Small intestine (tissue), 7 donors: ENCODE measurements at regions not wholly inside any gene's neighbourhood (a gene's known extent, or its start where the extent isn't known, plus 50 kb on each side); places are given as distances from the start of the nearest gene placed in this dataset.
A peak's percentile ranks its signal among the peaks of the same experiment; 100 is the strongest.

Experiments used
- DNase-seq, 2 donors: peaks; one replicate each; pipeline versions ENCODE4 v3.0.0 to v3.0.0-alpha.2; 2013
- FAIRE-seq: peaks from 2 replicates; lab custom pipeline; 2012; peaks lifted over from hg19 to GRCh38; lab: Jason Lieb, UNC
- H3K27ac ChIP-seq, 3 donors: one replicate each; pipeline ENCODE4 v1.5.1; 2013; ENCODE audit warnings: low read length in 2 of 3, mild to moderate bottlenecking in 2 of 3, control low read depth in 1 of 3, inconsistent platforms in 1 of 3, low read depth in 1 of 3, moderate library complexity in 1 of 3
- H3K27me3 ChIP-seq, 3 donors: one replicate each; pipeline ENCODE4 v1.6.1; 2013; ENCODE audit warnings: low read length in 3 of 3, inconsistent platforms in 1 of 3; ENCODE audit not compliant: control insufficient read depth in 3 of 3, insufficient read depth in 3 of 3
- H3K36me3 ChIP-seq, 3 donors: one replicate each; pipeline ENCODE4 v1.6.1; 2013; ENCODE audit warnings: low read length in 3 of 3, inconsistent platforms in 1 of 3, low read depth in 1 of 3, mild to moderate bottlenecking in 1 of 3, moderate library complexity in 1 of 3; ENCODE audit not compliant: control insufficient read depth in 3 of 3, insufficient read depth in 2 of 3
- H3K4me1 ChIP-seq, 3 donors: one replicate each; pipeline ENCODE4 v1.6.1; 2013; ENCODE audit warnings: low read length in 2 of 3, inconsistent platforms in 1 of 3, low read depth in 1 of 3, mild to moderate bottlenecking in 1 of 3, moderate library complexity in 1 of 3; ENCODE audit not compliant: control insufficient read depth in 3 of 3, insufficient read depth in 2 of 3
- H3K4me3 ChIP-seq, 3 donors: one replicate each; pipeline ENCODE4 v1.5.1; 2013; ENCODE audit warnings: low read length in 3 of 3, control low read depth in 1 of 3, inconsistent platforms in 1 of 3, low read depth in 1 of 3, mild to moderate bottlenecking in 1 of 3, moderate library complexity in 1 of 3
- H3K9me3 ChIP-seq, 2 donors: one replicate each; pipeline ENCODE4 v1.6.1; 2013; ENCODE audit warnings: low read depth in 1 of 2, low read length in 1 of 2; ENCODE audit not compliant: control insufficient read depth in 2 of 2, insufficient read depth in 1 of 2
- WGBS, 3 donors: extraction: QIAGEN DNeasy Blood & Tissue Kit; methylation state at CpG; one replicate each; pipeline ENCODE4 v1.1.7; 2013; 5-methylcytosine and 5-hydroxymethylcytosine counted together
- donor health status: healthy with polysubstance abuse.
- donor health status: control.
- donor health status: control.
- donor health status: Bipolar disorder and iron deficiency.
- donor health status: healthy.

- no peak for FAIRE-seq
Measured at GRCh38 chr9:88926781-88927505, 64.3 kb upstream of the S1PR3 start.

GRCh38 chr9:88927510-88927909 lies 63.8 kb upstream of the S1PR3 start:
- WGBS, 3 donors: 48 to 62% (median 58%) methylated on average over 3 of the region's 3 CpGs
- H3K36me3 ChIP-seq: no peaks in the 10 kb centered on the region
- H3K27me3 ChIP-seq: peaks cover 0 to 3% (median 0%) of the 10 kb centered on the region in 3 donors
- H3K9me3 ChIP-seq: peaks cover 0 to 6% of the 10 kb centered on the region in 2 donors
- no peaks in the 10 kb centered on the region for H3K4me1 ChIP-seq
- no peak overlapping the region for H3K27ac ChIP-seq
- FAIRE-seq (no peak), DNase-seq (no peak)
- no peak overlapping the region for H3K4me3 ChIP-seq

More at GRCh38 chr9:88926781-88927505, 64.3 kb upstream of the S1PR3 start:
- Histone ChIP-seq H3K4me1 (no peaks in the 10 kb centered on the region), H3K36me3 (no peaks in the 10 kb centered on the region), H3K27ac (no peak overlapping the region), H3K4me3 (no peak overlapping the region), H3K27me3 (no peaks in the 10 kb centered on the region), H3K9me3 (peaks cover 0 to 6% of the 10 kb centered on the region in 2 donors)
- WGBS, 3 donors: 79 to 91% (median 84%) methylated on average over 5 of the region's 5 CpGs
- DNase-seq: no peak

- H3K27me3 ChIP-seq: peaks cover 0 to 3% (median 0%) of the 10 kb centered on the region in 3 donors
- no peaks in the 10 kb centered on the region for H3K36me3 ChIP-seq
- FAIRE-seq (no peak), DNase-seq (no peak)
- no peak overlapping the region for H3K27ac ChIP-seq
- H3K9me3 ChIP-seq: peaks cover 0 to 6% of the 10 kb centered on the region in 2 donors
- no peak overlapping the region for H3K4me3 ChIP-seq
- WGBS, 3 donors: 78 to 91% (median 86%) methylated on average over 3 of the region's 3 CpGs
- no peaks in the 10 kb centered on the region for H3K4me1 ChIP-seq
Measured at GRCh38 chr9:88930716-88931115, 60.6 kb upstream of the S1PR3 start.

- H3K4me3 ChIP-seq: no peak overlapping the region
- no peaks in the 10 kb centered on the region for H3K36me3 ChIP-seq
- H3K4me1 ChIP-seq: no peaks in the 10 kb centered on the region
- peaks cover 0 to 6% of the 10 kb centered on the region in 2 donors for H3K9me3 ChIP-seq
- H3K27ac ChIP-seq: no peak overlapping the region
- peaks cover 0 to 3% (median 0%) of the 10 kb centered on the region in 3 donors for H3K27me3 ChIP-seq
- no peak for FAIRE-seq
- 87 to 97% (median 96%) methylated on average over 13 of the region's 13 CpGs for WGBS, 3 donors
- no peak for DNase-seq
Measured at GRCh38 chr9:88932766-88933165, 58.5 kb upstream of the S1PR3 start.

DNA sequence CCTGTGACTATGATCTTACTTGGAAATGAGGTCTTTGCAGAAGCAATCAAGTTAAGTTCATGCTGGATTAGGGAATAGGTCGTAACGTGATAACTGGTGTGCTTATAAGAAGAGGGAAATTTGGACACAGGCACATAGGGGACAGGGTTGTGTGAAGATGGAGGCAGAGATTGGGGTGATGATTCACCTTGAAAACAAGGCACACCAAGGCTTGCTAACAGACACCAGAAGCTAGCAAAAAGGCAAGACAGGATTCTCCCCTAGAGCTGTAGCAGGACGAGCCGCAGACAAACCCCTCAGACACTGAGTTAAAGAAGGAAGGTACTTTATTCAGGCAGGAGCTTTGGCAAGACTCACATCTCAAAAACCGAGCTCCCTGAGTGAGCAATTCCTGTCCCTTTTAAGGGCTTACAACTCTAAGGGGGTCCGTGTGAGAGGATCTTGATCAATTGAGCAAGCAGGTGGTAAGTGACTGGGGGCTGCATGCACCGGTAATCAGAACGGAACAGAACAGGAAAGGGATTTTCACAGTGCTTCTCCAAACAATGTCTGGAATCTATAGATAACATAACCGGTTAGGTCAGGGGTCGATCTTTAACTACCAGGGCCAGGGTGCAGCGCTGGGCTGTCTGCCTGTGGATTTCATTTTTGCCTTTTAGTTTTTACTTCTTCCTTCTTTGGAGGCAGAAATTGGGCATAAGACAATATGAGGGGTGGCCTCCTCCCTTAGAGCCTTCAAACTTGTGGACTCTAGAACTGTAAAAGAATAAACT lies 57.5 kb upstream of the S1PR3 start:
- Histone ChIP-seq H3K4me1 (no peaks in the 10 kb centered on the region), H3K4me3 (no peak overlapping the region), H3K9me3 (peaks cover 0 to 6% of the 10 kb centered on the region in 2 donors), H3K27me3 (peaks cover 0 to 3% (median 0%) of the 10 kb centered on the region in 3 donors), H3K27ac (no peak overlapping the region), H3K36me3 (no peaks in the 10 kb centered on the region)
- FAIRE-seq (no peak), DNase-seq (peak in 1 of 2 donors; percentile 20)
- 26 to 56% (median 40%) methylated on average over 11 of the region's 11 CpGs for WGBS, 3 donors

DNA sequence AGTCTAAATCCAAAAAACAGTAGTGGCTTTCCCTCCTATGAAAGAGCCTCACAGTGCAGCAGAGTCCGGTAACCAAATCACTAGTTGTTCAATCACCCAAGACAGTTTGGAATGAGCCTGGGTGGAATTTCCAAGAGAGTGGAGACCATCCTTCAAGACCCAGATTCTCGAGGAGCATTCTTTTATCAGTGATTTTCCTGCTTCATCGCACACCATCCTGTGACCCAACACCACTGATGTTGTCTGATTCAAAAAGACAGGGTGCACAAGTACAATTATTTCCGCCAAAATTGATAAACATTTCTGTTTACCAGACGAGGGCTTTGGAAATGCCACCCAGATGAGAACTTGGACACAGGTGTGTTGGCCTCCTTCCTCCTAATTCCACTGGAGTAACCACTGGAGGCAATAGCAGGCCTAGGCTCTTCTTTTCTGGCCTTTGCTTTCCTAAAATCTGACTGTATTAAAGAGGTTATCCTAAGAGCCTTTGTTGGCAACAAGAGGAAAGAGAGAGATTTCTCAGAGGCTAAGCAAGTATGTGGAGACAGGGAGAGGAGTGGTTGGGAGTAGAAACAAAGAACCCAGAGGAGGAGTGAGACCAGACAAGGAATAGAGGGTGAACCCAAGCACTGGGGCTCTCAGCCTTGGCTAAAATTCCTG lies 56.3 kb upstream of the S1PR3 start:
- Histone ChIP-seq H3K36me3 (no peaks in the 10 kb centered on the region), H3K9me3 (peaks cover 0 to 6% of the 10 kb centered on the region in 2 donors), H3K4me3 (no peak overlapping the region), H3K27me3 (peaks cover 0 to 3% (median 0%) of the 10 kb centered on the region in 3 donors), H3K4me1 (no peaks in the 10 kb centered on the region), H3K27ac (no peak overlapping the region)
- no peak for FAIRE-seq
- no peak for DNase-seq
- 62 to 88% (median 76%) methylated on average over 5 of the region's 5 CpGs for WGBS, 3 donors

DNA sequence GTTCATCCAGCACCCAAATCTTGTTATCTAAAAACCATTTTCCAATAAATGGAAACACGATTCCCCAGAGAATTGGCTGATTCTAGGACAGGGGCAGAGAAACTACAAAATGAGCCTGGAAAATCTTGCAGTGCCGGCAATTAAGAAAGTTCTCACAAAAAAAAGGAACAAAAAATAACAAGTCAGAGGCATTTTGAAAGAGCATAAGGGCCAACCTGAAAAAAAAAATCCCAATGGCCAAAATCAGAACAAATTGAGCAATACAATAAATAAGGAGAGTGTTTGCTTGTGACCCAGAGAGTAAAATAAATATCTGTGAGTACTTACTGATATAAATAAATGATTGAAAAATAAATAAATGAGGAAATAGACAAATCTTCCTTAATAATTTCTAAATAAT lies 55.1 kb upstream of the S1PR3 start:
- Histone ChIP-seq H3K9me3 (peaks cover 0 to 2% of the 10 kb centered on the region in 2 donors), H3K27me3 (peaks cover 0 to 3% (median 0%) of the 10 kb centered on the region in 3 donors), H3K36me3 (no peaks in the 10 kb centered on the region), H3K4me3 (no peak overlapping the region), H3K4me1 (peaks cover 0 to 4% (median 0%) of the 10 kb centered on the region in 3 donors), H3K27ac (no peak overlapping the region)
- FAIRE-seq (no peak), DNase-seq (no peak)
- WGBS, 3 donors: 80 to 87% (median 84%) methylated on average over 2 of the region's 2 CpGs

DNA sequence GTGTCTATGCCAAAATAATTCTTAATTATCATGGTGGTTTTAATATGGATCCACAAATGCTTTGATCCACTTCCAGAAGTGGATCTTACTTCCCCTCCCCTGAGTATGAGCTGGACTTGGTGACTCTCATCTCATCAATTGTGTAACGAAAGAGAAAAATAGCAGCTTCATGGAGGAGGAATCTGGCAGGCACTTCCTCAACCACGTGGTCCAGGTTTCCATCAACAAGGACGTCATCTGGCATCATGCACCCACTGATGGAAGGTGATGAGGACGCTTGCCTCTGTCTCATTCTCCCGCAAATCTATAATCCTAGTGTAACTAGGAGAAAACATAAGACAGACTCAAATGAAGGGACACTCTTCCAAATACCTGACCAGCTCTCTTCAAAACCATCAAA lies 54.6 kb upstream of the S1PR3 start:
- Histone ChIP-seq H3K27me3 (peaks cover 0 to 3% (median 0%) of the 10 kb centered on the region in 3 donors), H3K4me1 (peaks cover 0 to 9% (median 0%) of the 10 kb centered on the region in 3 donors), H3K9me3 (no peaks in the 10 kb centered on the region), H3K4me3 (no peak overlapping the region), H3K27ac (no peak overlapping the region), H3K36me3 (no peaks in the 10 kb centered on the region)
- no peak for FAIRE-seq
- no peak for DNase-seq
- 68 to 85% (median 81%) methylated on average over 5 of the region's 5 CpGs for WGBS, 3 donors
